ENCODE measurements at regions not wholly inside any gene's neighbourhood (a gene's known extent, or its start where the extent isn't known, plus 50 kb on each side); places are given as distances from the start of the nearest gene placed in this dataset.

GRCh38 chr5:165143741-165144140, 1638.3 kb downstream of the MAT2B start:
- Histone ChIP-seq H3K4me1 (ENCODE audit: insufficient read depth, poor library complexity, severe bottlenecking) (no peaks in the 10 kb centered on the region), H3K27me3 (ENCODE audit: insufficient read depth, poor library complexity, severe bottlenecking) (peaks cover 30% of the 10 kb centered on the region), H3K36me3 (ENCODE audit: low read depth) (no peaks in the 10 kb centered on the region), H3K27ac (ENCODE audit: poor library complexity, severe bottlenecking) (no peak overlapping the region), H3K9me3 (ENCODE audit: severe bottlenecking) (no peaks in the 10 kb centered on the region), H3K4me3 (ENCODE audit: severe bottlenecking) (no peak overlapping the region)
- ATAC-seq (ENCODE audit: low read depth) (no peak), DNase-seq (ENCODE audit: low spot score) (no peak)
- TF ChIP-seq CTCF (IDR thresholded peaks at IDR 0.05; ENCODE audit: poor library complexity, severe bottlenecking): no peak

- TF ChIP-seq CTCF (IDR thresholded peaks at IDR 0.05; ENCODE audit: poor library complexity, severe bottlenecking): no peak
Observed at GRCh38 chr5:165149431-165149830, 1644.0 kb downstream of the MAT2B start.

GRCh38 chr5:165152058-165152457, 1646.6 kb downstream of the MAT2B start:
- TF ChIP-seq CTCF (IDR thresholded peaks at IDR 0.05; ENCODE audit: poor library complexity, severe bottlenecking): no peak
- Histone ChIP-seq H3K36me3 (ENCODE audit: low read depth) (no peaks in the 10 kb centered on the region), H3K4me3 (ENCODE audit: severe bottlenecking) (no peak overlapping the region), H3K27ac (ENCODE audit: poor library complexity, severe bottlenecking) (no peak overlapping the region), H3K9me3 (ENCODE audit: severe bottlenecking) (no peaks in the 10 kb centered on the region), H3K27me3 (ENCODE audit: insufficient read depth, poor library complexity, severe bottlenecking) (peaks cover 10% of the 10 kb centered on the region), H3K4me1 (ENCODE audit: insufficient read depth, poor library complexity, severe bottlenecking) (no peaks in the 10 kb centered on the region)
- ATAC-seq (ENCODE audit: low read depth) (no peak), DNase-seq (ENCODE audit: low spot score) (no peak)

More at GRCh38 chr5:165149431-165149830, 1644.0 kb downstream of the MAT2B start:
- Histone ChIP-seq H3K27me3 (ENCODE audit: insufficient read depth, poor library complexity, severe bottlenecking) (peaks cover 10% of the 10 kb centered on the region), H3K4me1 (ENCODE audit: insufficient read depth, poor library complexity, severe bottlenecking) (no peaks in the 10 kb centered on the region), H3K27ac (ENCODE audit: poor library complexity, severe bottlenecking) (no peak overlapping the region), H3K9me3 (ENCODE audit: severe bottlenecking) (no peaks in the 10 kb centered on the region), H3K36me3 (ENCODE audit: low read depth) (no peaks in the 10 kb centered on the region), H3K4me3 (ENCODE audit: severe bottlenecking) (no peak overlapping the region)
- ATAC-seq (ENCODE audit: low read depth): no peak
- no peak for DNase-seq (ENCODE audit: low spot score)

- Histone ChIP-seq H3K4me3 (ENCODE audit: severe bottlenecking) (no peak overlapping the region), H3K4me1 (ENCODE audit: insufficient read depth, poor library complexity, severe bottlenecking) (no peaks in the 10 kb centered on the region), H3K36me3 (ENCODE audit: low read depth) (no peaks in the 10 kb centered on the region), H3K9me3 (ENCODE audit: severe bottlenecking) (no peaks in the 10 kb centered on the region), H3K27me3 (ENCODE audit: insufficient read depth, poor library complexity, severe bottlenecking) (no peaks in the 10 kb centered on the region), H3K27ac (ENCODE audit: poor library complexity, severe bottlenecking) (no peak overlapping the region)
- no peak for TF ChIP-seq CTCF (IDR thresholded peaks at IDR 0.05; ENCODE audit: poor library complexity, severe bottlenecking)
- ATAC-seq (ENCODE audit: low read depth) (peak; percentile 35; the same call in 1 of the 3 replicates), DNase-seq (ENCODE audit: low spot score) (no peak)
Observed at GRCh38 chr5:165157219-165157618, 1651.8 kb downstream of the MAT2B start.

GRCh38 chr5:165161204-165161603, 1655.8 kb downstream of the MAT2B start:
- H3K27me3 ChIP-seq (ENCODE audit: insufficient read depth, poor library complexity, severe bottlenecking): no peaks in the 10 kb centered on the region
- DNase-seq (ENCODE audit: low spot score) (no peak), ATAC-seq (ENCODE audit: low read depth) (no peak; the same call in 2 of the 3 replicates)
- no peak overlapping the region for H3K4me3 ChIP-seq (ENCODE audit: severe bottlenecking)
- no peaks in the 10 kb centered on the region for H3K4me1 ChIP-seq (ENCODE audit: insufficient read depth, poor library complexity, severe bottlenecking)
- TF ChIP-seq CTCF (IDR thresholded peaks at IDR 0.05; ENCODE audit: poor library complexity, severe bottlenecking): peak; percentile 14
- no peak overlapping the region for H3K27ac ChIP-seq (ENCODE audit: poor library complexity, severe bottlenecking)
- H3K36me3 ChIP-seq (ENCODE audit: low read depth): no peaks in the 10 kb centered on the region
- no peaks in the 10 kb centered on the region for H3K9me3 ChIP-seq (ENCODE audit: severe bottlenecking)
